ENCODE measurements at regions not wholly inside any gene's neighbourhood (a gene's known extent, or its start where the extent isn't known, plus 50 kb on each side); places are given as distances from the start of the nearest gene placed in this dataset.

- no peak overlapping the region for H3K4me3 ChIP-seq
- H3K4me1 ChIP-seq, result no peaks in the 10 kb centered on the region
- no peaks in the 10 kb centered on the region for H3K36me3 ChIP-seq
- H3K27me3 ChIP-seq, result no peaks in the 10 kb centered on the region
- TF ChIP-seq POLR2AphosphoS5 (IDR thresholded peaks at IDR 0.05) (no peak), POLR2A (IDR thresholded peaks at IDR 0.05) (no peak)
- TF ChIP-seq, protein P1, sequence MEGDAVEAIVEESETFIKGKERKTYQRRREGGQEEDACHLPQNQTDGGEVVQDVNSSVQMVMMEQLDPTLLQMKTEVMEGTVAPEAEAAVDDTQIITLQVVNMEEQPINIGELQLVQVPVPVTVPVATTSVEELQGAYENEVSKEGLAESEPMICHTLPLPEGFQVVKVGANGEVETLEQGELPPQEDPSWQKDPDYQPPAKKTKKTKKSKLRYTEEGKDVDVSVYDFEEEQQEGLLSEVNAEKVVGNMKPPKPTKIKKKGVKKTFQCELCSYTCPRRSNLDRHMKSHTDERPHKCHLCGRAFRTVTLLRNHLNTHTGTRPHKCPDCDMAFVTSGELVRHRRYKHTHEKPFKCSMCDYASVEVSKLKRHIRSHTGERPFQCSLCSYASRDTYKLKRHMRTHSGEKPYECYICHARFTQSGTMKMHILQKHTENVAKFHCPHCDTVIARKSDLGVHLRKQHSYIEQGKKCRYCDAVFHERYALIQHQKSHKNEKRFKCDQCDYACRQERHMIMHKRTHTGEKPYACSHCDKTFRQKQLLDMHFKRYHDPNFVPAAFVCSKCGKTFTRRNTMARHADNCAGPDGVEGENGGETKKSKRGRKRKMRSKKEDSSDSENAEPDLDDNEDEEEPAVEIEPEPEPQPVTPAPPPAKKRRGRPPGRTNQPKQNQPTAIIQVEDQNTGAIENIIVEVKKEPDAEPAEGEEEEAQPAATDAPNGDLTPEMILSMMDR (IDR thresholded peaks at IDR 0.05), result no peak
- no peak overlapping the region for H3K27ac ChIP-seq
- no peak for DNase-seq (ENCODE audit: low spot score in 2 of 2)
- no peaks in the 10 kb centered on the region for H3K9me3 ChIP-seq
- intact Hi-C loops (cut with DNase I; ENCODE audit: low total_unique reads), result no loop called here
These were observed 261.5 kb upstream of the NPSR1 start for GRCh38 chr7:34396437-34397064.

DNA sequence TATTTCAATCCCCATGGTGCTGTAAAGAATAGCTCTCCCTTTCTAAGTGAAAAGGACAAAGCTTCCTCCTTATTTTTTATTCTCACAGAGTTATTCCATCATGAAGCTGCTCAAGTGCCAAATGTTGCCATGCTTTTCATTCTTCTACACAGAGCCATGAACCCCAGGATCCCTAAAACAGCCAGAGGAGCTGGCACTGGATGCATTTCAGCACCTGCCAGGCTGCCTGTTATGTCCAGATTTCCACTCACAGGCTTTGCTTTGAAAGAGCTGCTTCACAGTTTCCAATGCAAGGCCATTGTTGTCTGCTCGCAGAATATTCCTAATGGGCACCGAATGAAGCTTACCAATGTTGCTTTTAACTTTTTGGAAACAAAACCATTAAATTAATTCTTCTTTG, 256.2 kb upstream of the NPSR1 start:
- no peak for DNase-seq (ENCODE audit: low spot score in 2 of 2)
- Histone ChIP-seq H3K4me1 (no peaks in the 10 kb centered on the region), H3K4me3 (no peak overlapping the region), H3K27ac (no peak overlapping the region), H3K36me3 (no peaks in the 10 kb centered on the region), H3K27me3 (no peaks in the 10 kb centered on the region), H3K9me3 (no peaks in the 10 kb centered on the region)
- intact Hi-C loops (cut with DNase I; ENCODE audit: low total_unique reads), result no loop called here
- TF ChIP-seq POLR2A (IDR thresholded peaks at IDR 0.05) (no peak), POLR2AphosphoS5 (IDR thresholded peaks at IDR 0.05) (no peak)
- TF ChIP-seq, protein P1 (IDR thresholded peaks at IDR 0.05), result no peak

DNA sequence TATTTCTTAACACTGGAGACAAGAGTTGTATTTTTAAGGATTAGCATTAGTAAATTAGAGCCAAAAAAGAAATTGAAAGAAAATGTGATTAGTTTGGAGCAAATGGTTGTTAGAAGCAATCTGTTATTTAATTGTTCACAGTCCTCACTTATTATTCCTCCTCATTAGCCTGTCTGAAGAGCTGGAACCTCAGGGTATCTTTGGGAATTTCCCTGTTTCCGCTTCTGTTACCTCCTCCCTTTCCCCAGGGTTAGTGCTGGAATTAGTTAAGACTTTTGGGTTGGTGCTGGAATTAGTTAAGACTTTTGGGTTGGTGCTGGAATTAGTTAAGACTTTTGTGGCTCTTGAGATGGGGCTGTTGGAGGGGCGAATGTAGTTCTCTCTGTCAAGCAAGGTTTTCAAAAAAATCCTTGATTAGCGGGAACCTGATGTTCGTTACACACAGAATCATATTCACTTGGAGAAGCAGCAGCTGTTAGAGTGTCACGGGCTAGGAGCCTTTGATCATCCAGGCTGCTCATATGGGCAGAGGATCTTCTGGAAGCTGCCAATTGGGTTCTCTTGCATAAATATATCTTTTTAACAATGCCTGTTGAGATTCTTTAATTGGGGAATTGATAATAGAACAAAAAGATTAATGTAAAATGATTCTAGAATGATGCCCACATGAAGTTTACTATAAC, 251.0 kb upstream of the NPSR1 start:
- no peak for DNase-seq (ENCODE audit: low spot score in 2 of 2)
- no peaks in the 10 kb centered on the region for H3K4me1 ChIP-seq
- TF ChIP-seq POLR2A (IDR thresholded peaks at IDR 0.05) (no peak), POLR2AphosphoS5 (IDR thresholded peaks at IDR 0.05) (no peak)
- TF ChIP-seq, protein P1 (IDR thresholded peaks at IDR 0.05), result no peak
- H3K4me3 ChIP-seq, result no peak overlapping the region
- intact Hi-C loops (cut with DNase I; ENCODE audit: low total_unique reads), result no loop called here
- no peak overlapping the region for H3K27ac ChIP-seq
- no peaks in the 10 kb centered on the region for H3K27me3 ChIP-seq
- no peaks in the 10 kb centered on the region for H3K9me3 ChIP-seq
- H3K36me3 ChIP-seq, result no peaks in the 10 kb centered on the region

DNA sequence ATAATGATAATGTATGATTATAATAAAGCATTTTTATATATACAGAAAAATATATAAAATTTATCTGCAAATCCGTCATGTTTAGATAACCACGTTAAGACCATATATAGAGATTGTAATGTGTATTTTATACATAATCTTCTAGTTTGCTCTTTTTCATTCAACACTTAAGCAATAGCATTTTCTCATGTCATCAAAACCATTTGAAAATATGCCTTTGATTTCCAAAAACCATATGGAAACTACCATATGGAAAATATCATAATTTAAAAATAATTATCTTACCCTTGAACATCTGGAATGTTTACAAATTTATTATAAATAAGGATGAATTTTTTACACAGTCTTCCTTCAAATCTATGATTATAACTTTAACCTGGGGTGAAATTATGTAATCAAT, 250.4 kb upstream of the NPSR1 start:
- intact Hi-C loops (cut with DNase I; ENCODE audit: low total_unique reads), result no loop called here
- TF ChIP-seq, protein P1 (IDR thresholded peaks at IDR 0.05), result no peak
- no peak for TF ChIP-seq POLR2AphosphoS5 (IDR thresholded peaks at IDR 0.05)
- no peak for TF ChIP-seq POLR2A (IDR thresholded peaks at IDR 0.05)
- Histone ChIP-seq H3K27ac (no peak overlapping the region), H3K4me3 (no peak overlapping the region), H3K36me3 (no peaks in the 10 kb centered on the region), H3K4me1 (no peaks in the 10 kb centered on the region), H3K9me3 (no peaks in the 10 kb centered on the region), H3K27me3 (no peaks in the 10 kb centered on the region)
- DNase-seq (ENCODE audit: low spot score in 2 of 2), result no peak

- H3K36me3 ChIP-seq, result no peaks in the 10 kb centered on the region
These were observed 240.2 kb upstream of the NPSR1 start for GRCh38 chr7:34417781-34418180.

More at GRCh38 chr7:34417781-34418180, 240.2 kb upstream of the NPSR1 start:
- Histone ChIP-seq H3K4me3 (no peak overlapping the region), H3K4me1 (no peaks in the 10 kb centered on the region), H3K9me3 (no peaks in the 10 kb centered on the region), H3K27me3 (no peaks in the 10 kb centered on the region), H3K27ac (no peak overlapping the region)
- intact Hi-C loops (cut with DNase I; ENCODE audit: low total_unique reads), result no loop called here
- TF ChIP-seq, protein P1 (IDR thresholded peaks at IDR 0.05), result no peak
- TF ChIP-seq POLR2AphosphoS5 (IDR thresholded peaks at IDR 0.05), result no peak
- no peak for TF ChIP-seq POLR2A (IDR thresholded peaks at IDR 0.05)
- no peak for DNase-seq (ENCODE audit: low spot score in 2 of 2)

Measured in breast epithelium (tissue), 4 donors.